NCI-H1105 treated with DMSO at 0.1 percent for 48 hours (cell line): ENCODE measurements at regions not wholly inside any gene's neighbourhood (a gene's known extent, or its start where the extent isn't known, plus 50 kb on each side); places are given as distances from the start of the nearest gene placed in this dataset.
"Not testable (repeated sequence)": the region's sequence is repeated elsewhere in the genome, so short reads cannot be mapped to it uniquely, and the experiment has no call there.

Experiments used
- DNase-seq: peaks from one replicate; lab custom pipeline; 2025; lab: John Stamatoyannopoulos, UW

DNA sequence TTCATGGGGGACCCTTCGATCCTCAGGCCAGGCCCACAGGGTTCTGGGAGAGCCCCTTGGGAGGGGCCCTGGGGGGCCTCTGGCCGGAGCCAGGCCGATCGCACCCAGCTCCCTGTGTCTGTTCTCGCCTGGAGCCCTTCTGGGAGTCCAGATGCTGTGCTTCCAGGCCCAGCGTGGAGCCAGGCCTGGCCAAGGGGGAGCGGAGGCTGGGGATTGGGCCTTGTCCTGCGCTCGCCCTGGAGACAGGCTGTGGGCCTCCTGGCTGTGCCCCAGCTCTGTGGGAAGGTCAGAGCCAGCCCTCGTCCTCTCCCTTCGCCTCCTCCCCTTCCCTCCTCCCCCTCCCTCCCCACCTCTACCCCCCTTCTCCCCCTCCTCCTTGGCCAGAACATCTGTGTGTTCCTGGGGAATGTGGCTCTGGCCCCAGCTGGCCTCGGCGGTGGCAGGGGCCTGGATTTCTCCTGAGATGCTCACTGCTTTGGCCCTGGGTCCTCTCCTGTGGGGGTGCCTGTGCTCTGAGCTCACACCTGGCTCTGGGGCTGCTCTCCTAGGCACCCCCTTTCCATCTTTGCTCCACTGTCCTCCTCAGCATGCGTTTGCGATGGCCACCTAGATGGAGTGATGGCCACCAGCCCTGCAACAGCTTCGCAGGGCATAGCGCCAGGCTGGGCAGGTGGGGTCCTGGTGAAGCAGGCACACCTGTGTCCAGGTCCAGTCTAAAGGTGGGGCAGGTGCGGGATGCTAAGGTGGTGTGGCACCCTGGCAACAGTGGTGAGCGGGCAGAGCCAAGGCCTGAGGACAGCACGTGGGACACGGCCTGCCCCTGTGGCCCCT, 90.6 kb upstream of the CIBAR2 start:
- no peak for DNase-seq

DNA sequence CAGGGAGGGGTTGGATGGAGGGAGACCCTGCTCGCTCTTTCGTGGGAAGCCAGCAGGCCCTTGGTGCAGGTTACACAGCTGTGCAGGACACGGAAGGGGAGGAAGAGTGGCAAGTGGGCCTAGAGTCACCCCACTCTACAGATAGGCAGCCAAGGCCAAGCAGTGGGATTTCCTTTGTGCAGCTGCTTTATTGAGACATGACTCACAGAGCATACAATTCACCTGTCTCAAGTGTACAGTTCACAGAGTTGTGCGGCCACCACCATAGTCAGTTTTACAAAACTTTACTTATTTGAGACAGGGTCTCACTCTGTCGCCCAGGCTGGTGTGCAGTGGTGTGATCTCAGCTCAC, 91.2 kb upstream of the CIBAR2 start:
- no peak for DNase-seq

DNA sequence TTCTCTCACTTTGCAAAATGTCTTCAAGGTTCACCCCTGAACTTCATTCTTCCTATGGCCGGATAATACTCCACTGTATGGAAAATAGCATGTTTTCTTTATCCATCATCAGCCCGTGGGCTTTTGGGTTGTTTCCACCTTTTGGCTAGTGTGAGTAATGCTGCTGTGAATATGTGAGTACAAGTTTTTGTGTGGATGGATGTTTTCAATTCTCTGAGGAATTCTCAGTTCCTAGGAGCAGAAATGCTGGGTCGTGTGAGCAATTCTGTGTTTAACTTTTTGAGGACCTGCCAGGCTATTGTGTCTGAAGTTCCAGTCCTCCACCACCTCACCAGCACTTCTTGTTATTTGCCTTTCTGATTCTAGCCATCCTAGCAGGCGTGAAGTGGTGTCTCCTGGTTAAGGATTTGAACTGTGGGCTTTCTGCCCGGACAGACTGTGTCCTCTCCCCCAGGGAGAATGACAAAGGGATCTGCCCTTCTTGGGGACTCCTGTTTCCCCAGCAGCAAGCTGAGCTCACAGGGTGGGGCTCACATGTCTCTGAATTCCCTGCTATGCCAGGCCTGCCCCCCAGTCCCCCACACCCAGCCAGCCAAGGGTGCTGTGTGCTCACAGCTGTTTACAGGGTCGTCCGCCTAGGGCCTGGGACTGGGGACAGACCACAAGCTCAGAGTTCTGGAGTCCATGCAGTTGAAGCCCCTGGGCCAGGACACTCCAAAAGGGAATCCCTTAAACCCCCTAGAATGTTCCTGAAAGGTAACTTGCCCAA, 92.2 kb upstream of the CIBAR2 start:
- DNase-seq, result no peak

DNA sequence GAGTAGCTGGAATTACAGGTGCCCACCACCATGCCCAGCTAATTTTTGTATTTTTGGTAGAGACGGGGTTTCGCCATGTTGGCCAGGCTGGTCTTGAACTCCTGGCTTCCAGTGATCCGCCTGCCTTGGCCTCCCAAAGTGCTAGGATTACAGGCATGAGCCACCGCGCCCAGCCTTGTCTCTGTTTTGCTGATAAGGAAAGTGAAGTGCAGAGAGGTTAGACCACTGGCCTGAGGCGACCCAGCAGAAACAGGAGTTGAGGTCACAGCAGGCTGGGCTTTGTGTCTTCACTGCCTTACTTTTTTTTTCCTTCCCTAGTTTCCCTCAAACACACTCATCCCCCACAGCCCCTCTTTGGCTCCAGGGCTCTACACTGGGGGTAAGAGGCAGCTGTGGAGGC, 93.0 kb upstream of the CIBAR2 start:
- not testable (repeated sequence) for DNase-seq

DNA sequence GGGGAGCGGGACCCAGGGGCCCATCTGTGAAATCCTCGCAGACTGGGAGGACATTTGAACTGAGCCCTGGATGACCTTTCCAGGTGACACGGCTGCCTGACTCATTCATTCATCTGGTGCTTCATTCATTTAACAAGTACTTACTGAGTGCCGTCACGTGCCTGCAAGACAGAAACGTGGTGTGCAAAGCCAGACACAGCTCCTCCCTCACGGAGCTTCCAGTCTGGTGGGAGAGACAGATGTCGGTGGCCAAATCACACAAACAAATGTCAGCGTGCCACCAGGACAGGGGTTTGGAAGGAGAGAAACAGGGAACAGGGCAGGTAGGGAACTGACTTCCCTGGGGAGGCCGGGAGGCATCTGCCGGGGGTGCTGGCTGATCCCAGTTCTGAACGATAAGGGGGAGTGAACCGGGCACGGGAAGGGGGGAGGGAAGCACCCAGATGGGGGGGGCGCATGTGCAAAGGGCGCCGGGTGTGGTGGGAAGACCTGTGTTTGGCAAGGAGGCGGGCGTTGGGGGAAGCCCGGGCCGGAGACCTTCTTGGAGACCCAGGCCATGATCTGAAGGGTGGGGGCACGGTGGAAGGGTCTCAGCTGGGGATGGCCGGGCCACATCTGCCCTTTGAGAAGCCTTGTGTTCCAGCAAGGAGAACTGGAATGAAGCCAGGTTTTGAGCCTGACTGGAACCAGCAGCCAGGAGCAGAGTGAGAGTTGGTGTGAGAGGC, 93.6 kb upstream of the CIBAR2 start:
- peak; percentile 63 for DNase-seq

DNA sequence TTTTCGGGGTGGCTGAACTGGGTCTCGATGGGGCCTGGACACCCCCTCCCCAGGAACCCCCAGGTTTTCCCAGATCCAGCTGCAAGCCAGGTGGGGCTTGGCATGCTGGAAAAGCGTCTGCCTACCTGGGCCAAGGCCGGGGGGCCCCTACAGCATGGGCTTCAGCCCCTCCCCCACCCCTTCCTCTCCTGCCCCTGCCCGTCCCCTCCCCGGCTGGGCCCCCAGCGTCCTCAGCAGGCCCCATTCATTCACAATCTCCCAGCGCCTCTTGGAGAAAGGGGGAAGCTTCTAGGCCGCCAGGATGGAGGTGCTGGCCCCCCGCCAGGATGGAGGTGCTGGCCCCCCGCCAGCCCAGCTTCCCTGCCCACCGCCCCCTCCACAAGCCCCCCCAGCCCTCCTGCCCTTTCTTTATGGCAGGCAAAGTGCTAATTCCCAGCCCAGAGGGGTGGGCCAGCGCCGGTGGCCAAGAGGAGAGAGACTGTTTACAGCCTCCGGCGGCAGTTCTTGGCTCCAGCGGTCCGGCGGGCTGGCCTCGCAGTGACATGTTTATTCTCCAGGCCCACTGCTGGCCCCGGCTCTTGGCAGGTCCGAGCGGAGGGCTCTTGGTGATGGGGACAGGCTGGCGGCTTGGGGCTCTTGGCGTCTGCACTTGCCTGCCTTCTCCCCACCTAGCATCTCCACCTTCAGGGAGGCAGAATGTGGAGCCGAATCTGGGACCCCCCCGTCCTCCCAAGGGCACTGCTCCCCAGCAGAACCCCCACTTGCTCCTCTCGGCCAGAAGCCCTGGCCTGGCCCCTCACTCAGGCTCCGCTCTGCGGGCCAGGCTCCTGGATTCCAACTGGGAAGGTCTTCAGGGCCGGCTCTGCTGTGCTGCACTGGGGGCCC, 94.4 kb upstream of the CIBAR2 start:
- DNase-seq, result peak; percentile 76

DNA sequence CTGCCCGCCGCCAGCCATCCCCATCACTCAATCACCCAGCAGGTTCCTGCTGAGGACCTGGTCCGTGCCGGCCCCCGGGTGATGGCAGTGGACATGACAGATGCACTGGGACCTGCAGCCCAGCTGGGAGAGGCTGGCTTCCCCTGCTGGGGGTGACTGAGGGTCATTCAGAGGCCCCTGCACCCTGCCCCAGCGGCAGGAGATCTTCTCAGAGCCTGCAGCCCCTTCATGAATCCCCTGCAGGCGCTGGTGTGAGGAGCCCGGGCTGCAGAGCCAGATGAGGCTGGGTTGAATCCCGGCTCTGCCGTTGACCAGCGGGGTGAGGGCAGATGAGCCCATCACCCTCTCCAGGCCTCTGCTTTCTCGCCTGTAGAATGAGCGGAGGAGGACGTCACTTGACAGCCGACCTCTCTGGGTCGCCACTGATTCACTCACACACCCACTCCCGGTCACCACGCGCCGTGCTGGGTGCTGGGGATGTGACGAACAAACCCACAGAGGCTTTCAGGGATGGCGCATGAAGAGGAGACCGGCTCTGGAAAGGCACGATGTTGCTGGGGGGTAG, 95.2 kb upstream of the CIBAR2 start:
- no peak for DNase-seq

DNA sequence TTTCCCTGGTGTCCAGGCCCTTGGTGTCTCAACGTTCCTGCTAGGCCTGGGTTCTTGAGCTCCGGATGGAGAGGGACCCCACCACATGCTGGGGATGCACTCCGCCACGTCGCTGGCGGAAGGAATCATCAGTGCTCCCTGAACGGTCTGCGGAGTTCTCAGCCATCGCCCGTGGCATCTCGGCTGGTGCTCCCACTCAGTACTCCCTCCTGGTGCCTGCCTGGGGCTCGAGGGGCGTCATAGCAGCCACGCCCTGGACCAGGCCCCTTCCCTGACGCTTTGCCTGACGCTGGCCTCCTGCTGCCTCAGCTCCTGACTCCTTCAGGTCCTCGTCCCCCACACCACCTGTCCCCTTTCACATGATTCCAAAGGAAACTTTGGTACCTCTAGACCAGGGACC, 95.9 kb upstream of the CIBAR2 start:
- no peak for DNase-seq

DNA sequence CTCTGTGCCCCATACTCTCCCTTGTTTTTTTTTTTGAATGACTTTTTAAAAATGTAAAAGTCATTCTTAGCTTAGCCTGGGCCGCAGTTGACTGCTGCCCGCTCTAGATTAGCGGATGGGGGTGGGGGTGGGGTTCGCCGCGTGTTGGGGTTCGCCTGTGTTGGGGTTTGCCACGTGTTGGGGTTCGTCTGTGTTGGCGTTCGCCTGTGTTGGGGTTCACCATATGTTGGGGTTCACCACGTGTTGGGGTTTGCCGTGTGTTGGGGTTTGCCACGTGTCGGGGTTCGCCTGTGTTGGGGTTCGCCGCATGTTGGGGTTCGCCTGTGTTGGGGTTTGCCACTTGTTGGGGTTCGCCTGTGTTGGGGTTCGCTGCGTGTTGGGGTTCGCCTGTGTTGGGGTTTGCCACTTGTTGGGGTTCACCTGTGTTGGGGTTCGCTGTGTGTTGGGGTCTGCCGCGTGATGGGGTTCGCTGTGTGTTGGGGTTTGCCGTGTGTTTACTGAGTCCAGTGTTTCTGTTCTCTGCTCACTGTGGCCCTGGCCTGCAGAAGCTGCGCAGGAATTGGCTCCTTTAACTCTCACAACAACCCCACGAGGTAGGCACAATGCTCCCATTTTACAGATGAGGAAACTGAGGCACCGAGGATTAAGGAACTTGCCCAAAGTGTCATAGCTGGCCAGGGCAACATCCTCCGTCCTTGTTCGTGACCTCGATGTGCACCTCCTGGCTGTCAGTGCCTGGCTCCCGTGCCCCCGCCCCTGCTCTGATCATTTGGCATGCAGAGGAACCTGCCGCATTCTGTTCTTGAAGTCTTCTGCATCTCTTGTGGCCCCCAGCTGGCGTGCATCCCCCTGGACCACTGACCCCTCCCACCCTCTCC, 96.6 kb upstream of the CIBAR2 start:
- no peak for DNase-seq

DNA sequence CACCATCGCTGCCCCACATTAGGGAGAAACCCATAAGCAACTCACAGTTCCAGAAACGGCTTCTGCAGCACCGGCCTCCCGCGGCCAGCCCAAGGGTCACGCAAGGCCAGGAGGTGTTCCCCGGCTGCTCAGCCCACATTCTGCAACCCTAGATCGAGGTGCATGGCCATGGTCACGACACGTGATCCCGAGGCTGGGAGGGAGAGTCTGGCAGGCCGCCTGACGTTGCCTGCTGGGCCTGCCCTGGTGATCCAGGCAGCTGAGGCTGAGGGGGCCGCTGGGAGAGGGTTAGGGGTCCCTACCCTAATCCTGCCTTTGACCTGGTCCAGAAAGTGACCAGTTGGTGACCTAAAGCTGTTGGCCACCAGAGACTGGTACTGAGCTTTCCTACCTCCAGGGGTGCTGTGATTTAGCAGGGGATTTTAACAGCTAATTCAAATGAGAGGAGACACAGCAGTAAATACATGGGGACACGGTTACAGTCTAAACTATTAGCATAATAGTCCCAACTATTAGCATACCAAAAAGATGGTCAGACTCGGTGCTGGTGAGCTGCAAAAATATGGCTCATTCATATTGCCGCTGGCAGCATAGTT, 97.4 kb upstream of the CIBAR2 start:
- no peak for DNase-seq

DNA sequence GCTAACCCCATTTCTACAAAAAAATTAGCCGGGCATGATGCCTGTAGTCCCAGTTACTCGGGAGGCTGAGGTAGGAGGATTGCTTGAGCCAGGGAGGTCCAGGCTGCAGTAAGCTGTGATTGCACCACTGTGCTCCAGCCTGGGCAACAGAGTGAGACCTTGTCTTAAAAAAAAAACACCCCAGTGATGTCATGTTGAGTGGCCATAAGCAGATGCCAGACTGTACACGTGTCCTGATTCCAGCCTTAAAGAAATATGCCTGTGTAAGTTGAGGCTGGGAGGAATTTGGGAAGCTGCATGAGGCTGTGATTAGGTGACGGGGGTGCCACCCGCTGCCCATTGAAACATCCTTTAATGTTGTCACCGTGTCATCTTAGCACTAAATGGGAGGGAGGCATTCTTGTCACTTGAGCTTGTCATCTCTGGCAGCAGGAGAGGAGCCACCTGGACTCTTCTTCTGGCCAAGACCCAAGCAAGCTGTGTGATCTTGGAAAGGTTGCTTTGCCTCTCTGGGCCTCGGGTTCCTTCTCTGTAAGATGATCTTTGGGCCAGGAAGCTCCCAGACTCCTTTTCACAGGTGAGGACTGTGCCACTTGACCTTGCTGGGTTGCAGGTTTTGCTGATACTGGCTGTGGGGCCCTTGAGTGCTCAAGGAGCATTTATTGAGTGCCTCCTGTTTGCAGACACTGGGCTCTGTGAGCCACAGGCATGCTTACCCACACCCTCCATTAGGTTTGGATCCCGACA, 98.3 kb upstream of the CIBAR2 start:
- no peak for DNase-seq

DNA sequence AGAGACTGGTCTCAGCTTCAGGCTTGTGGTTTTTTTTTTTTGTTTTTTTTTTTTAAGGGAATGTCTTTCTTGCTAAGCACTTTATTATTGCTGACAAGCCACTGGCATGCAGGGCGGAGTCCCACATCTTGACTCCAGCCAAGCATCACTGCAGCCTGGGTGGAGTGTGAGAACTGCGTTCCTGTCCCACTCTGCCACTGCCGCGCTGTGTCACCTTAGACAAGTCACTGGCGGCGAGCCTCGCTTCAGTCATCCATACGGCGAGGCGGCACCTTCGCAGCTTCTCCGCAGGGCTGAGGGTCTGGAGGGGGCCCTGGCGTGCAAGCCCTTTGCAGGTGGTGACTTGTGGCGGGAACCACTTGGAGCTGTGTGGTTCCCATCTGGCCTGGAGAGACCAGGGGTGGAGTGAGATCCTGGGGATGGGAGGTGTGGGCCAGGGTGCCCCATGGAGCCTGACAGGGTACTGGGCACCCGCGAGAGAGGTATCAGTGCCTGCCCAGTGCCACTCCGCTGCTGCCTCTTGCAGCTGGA, 99.1 kb upstream of the CIBAR2 start:
- DNase-seq, result no peak

DNA sequence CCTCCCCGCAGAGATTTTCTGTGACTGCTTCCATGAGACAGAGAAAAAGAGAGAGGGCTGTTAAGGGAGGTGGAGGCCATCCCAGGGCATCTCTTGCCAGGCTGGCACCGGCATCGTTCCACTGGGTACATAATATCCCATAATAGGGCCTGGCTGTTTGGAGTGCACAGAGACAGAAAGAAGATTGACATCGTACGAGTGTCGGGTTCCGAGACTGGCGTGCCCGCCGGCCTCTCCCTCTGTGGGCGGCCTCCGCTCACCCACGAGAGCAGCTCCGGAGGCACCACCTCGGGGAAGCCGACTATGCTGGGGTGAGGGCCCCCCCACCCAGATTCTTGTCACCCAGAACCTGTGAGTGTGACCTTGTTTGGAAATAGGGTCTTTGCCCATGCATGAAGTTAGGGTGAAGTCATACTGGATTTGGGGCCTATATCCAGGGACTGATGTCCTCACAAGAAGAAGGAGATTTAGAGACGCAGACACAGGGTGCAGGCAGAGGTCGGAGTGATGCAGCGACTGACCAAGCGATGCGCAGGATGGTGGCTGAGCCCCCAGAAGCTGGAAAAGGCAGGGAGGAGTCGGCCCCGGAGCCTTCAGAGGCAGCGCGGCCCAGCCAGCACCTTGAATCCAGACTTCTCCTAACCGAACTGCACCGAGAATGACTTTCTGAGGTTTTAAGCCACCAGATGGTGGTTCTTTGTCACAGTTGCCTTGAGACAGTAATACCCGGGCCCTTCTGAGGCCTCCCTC, 101.8 kb upstream of the CIBAR2 start:
- DNase-seq, result no peak

DNA sequence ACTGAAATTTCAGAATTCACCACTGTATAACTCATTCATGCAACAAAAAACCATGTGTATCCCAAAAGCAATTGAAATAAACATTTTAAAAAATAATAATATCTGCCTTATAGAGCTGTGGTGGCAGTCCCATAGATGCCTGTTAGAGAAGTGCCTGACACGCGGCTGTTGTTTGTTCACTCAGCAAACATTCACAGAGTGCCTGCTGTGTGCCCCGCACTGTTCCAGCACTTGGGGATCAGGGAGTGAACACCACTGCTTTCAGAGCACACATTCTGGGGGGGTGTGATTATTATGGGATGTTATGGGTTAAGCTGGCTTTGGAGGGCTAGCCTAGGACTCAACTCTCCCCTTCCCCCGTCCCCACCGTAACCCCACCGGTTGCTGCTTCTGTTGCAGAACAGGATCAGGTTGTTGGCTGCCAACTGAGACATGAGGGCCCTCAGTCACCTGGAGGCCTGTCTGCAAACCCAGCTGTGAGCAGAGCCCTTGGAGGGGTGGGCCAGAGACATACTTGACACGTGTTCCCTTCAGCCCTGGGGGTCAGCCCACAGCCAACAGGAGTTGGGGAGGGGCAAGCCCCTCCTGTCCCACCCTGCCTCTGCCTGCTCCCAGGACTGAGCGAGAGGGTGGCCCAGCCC, 103.3 kb upstream of the CIBAR2 start:
- DNase-seq, result no peak

DNA sequence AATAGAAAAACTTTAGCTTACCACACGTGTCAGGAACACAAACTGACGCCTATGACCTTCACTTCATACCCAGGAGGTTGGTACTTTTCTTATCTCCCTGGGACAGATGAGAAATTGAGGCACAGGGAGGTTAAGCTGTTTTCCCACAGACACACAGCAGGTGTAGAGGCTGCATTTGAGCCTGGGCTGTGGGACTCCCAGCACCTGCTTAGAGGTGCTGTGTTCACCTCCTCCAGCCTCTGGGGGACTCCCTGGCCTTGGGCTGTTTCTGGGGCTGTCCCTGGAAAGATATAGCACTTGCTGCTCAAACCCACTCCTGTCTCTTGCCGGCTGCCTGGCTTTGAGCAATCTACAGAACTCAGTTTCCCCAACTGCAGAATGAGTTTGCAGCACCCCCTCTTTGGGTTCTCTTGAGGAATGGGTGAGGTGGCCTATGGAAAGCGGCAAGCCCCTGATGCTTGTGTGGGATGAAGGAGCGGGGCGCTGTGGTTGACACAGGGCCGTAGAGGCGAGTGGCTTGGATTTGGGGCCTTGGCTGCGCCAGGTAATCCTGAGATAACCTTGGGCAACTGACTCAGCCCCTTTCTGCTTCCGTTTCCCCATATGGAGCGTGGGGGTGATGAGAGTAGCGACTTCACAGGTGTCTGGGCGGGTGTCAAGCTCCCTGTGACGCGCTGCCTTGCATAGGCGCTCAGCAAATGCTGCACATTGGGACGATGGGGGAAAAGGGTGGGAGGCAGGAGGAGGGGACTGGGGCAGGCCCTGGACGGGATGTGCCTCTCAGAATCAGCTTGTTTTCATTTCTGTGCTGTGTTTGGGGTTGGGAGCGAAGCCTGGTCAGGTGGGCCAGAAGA, 104.5 kb upstream of the CIBAR2 start:
- DNase-seq, result no peak

DNA sequence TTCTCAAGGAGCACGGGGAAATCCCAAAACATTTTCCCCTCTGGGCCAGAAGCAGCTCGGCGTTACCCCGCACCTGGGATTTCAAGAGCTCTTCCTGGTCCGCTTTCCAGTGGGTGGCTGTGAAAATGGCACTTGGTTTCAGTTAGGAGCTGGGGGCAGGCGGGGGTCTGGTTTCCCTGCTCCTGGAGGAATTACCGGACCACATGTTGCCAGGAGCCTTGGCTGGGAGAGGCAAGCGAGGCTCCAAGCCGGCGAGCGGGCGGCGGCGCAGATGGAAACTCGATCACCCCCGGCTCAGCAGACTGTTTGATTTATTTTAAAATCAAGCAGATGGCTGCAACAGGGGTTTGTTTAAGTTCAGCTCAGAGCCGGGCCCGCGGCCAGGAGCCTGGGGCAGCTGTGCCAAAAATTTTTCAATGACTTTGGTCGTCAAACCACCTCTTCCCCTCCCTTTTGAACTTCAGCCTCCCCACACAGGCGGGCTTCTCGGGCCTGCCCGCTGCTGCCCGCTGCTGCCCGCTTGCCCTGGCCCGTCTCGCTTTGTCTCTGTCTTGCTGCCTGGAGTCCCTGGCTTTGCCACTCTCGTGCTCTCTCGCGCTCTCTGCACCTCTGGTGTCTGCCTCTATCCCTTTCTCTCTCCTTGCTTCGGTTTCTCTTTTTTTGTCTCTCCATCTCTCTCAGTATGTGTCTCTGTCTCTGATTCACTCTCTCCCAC, 108.0 kb upstream of the CIBAR2 start:
- DNase-seq, result peak; percentile 95
